Kidney epithelial cell (primary cell): ENCODE measurements at regions not wholly inside any gene's neighbourhood (a gene's known extent, or its start where the extent isn't known, plus 50 kb on each side); places are given as distances from the start of the nearest gene placed in this dataset.
"Not testable (repeated sequence)": the region's sequence is repeated elsewhere in the genome, so short reads cannot be mapped to it uniquely, and the experiment has no call there.

Source experiments
- DNase-seq: peaks from one replicate; pipeline ENCODE4 v3.0.0-alpha.2; 2010; ENCODE audit warnings: low read depth
- H3K27me3 ChIP-seq: 2 replicates; pipeline ENCODE4 v1.6.0; 2011; ENCODE audit warnings: low read length; ENCODE audit not compliant: control insufficient read depth, insufficient read depth
- H3K36me3 ChIP-seq: 2 replicates; pipeline ENCODE4 v1.5.1; 2011; ENCODE audit warnings: low read length; ENCODE audit not compliant: control insufficient read depth, insufficient read depth
- H3K4me3 ChIP-seq: 2 replicates; pipeline ENCODE4 v1.5.1; 2011; ENCODE audit warnings: low read depth, mild to moderate bottlenecking, control low read depth, low read length
- CTCF ChIP-seq: IDR thresholded peaks from 2 replicates; pipeline ENCODE4 v1.5.1; 2011; ENCODE audit warnings: mild to moderate bottlenecking, moderate library complexity, low read length, control low read depth, inconsistent platforms; ENCODE audit not compliant: insufficient read depth, poor library complexity, severe bottlenecking

GRCh38 chr11:36738292-36738861, 140.3 kb upstream of the RAG2 start:
- DNase-seq = no peak
- Histone ChIP-seq H3K27me3 (no peaks in the 10 kb centered on the region), H3K4me3 (no peak overlapping the region), H3K36me3 (no peaks in the 10 kb centered on the region)
- no peak for TF ChIP-seq CTCF

- no peak for TF ChIP-seq CTCF
- H3K4me3 ChIP-seq = no peak overlapping the region
- H3K27me3 ChIP-seq = no peaks in the 10 kb centered on the region
- H3K36me3 ChIP-seq = no peaks in the 10 kb centered on the region
- DNase-seq = no peak
These were observed 138.1 kb upstream of the RAG2 start for GRCh38 chr11:36736103-36736502.

- not testable (repeated sequence) for H3K36me3 ChIP-seq, DNase-seq, H3K4me3 ChIP-seq, H3K27me3 ChIP-seq
These were observed 135.7 kb upstream of the RAG2 start for GRCh38 chr11:36733721-36734120.

DNA sequence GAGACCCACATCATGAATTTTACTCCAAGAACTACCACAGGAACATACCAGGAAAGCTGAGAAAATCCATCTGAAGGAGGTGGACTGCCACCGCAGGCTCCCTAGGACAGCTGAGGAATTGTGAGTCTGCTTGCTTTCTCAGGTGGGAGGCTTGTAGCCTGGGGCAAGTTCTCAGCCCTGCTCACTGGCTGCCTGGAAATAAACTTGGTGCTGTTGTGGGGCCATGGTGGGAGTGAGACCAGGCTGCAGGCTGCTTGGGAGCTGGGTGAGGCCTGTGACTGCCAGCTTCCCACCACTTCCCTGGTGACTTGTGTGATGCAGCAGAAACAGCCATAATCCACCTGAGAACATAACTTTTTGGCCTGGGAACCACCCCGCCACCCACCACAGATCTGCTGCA, 132.7 kb upstream of the RAG2 start:
- H3K4me3 ChIP-seq = no peak overlapping the region
- no peak for TF ChIP-seq CTCF
- H3K36me3 ChIP-seq = no peaks in the 10 kb centered on the region
- no peak for DNase-seq
- H3K27me3 ChIP-seq = no peaks in the 10 kb centered on the region

GRCh38 chr11:36729825-36730224, 131.8 kb upstream of the RAG2 start:
- Histone ChIP-seq H3K27me3 (no peaks in the 10 kb centered on the region), H3K4me3 (no peak overlapping the region), H3K36me3 (no peaks in the 10 kb centered on the region)
- DNase-seq = no peak
- no peak for TF ChIP-seq CTCF

- TF ChIP-seq CTCF = no peak
- Histone ChIP-seq H3K36me3 (no peaks in the 10 kb centered on the region), H3K27me3 (no peaks in the 10 kb centered on the region), H3K4me3 (no peak overlapping the region)
- DNase-seq = no peak
These were observed 128.4 kb upstream of the RAG2 start for GRCh38 chr11:36726420-36726819.
